HepG2 (cell line): ENCODE measurements at regions not wholly inside any gene's neighbourhood (a gene's known extent, or its start where the extent isn't known, plus 50 kb on each side); places are given as distances from the start of the nearest gene placed in this dataset.

ENCODE experiments used
- ATAC-seq: fragments of 200-7000 bp; cut with Tn5 transposase; 3 replicates; pipeline ENCODE4 v1.9.1; 2020; ENCODE audit warnings: mild to moderate bottlenecking, moderate library complexity
- BruUV-seq: library from RNA; stranded (reverse); fragments of 400-500 nt; replicated peaks from 2 replicates; lab custom pipeline; 2021; lab: Mats Ljungman, UMichigan
- CTCF ChIA-PET: fragments of 300-600 bp; formaldehyde crosslinking; extraction: SDS; loops from one replicate; lab custom pipeline; 2021; ENCODE audit warnings: low total read pairs, inconsistent platforms, low intra/inter-chr PET ratio; lab: Yijun Ruan, JAX
- POLR2A ChIA-PET: fragments of 350-600 bp; sonication (Branson Sonifier 250); formaldehyde crosslinking; loops from one replicate; lab custom pipeline; 2020; ENCODE audit warnings: antibody characterized with exemption, inconsistent platforms; lab: Yijun Ruan, JAX
- DNase-seq: peaks from one replicate; pipeline ENCODE4 v3.0.0-alpha.2; 2015; ENCODE audit warnings: low spot score
- FAIRE-seq: peaks from 3 replicates; lab custom pipeline; 2011; peaks lifted over from hg19 to GRCh38; lab: Jason Lieb, UNC
- H2AFZ ChIP-seq: one replicate; pipeline ENCODE4 v1.6.1; 2011; ENCODE audit warnings: low read length, inconsistent platforms
- H3K27ac ChIP-seq: fragments of 300-600 bp; 3 replicates; pipeline ENCODE4 v1.8.0; 2011; ENCODE audit warnings: mixed run types, mild to moderate bottlenecking, mixed read lengths, low read length, inconsistent platforms; ENCODE audit not compliant: insufficient read depth; ENCODE audit errors: extremely low read length
- H3K27me3 ChIP-seq, 2 experiments: fragments of 200-600 bp in 1 of 2; 2 replicates in 1 of 2; 3 replicates in 1 of 2; pipeline versions ENCODE4 v1.6.0 to v1.8.0; 2011; ENCODE audit warnings: low read length in 2 of 2, mild to moderate bottlenecking in 2 of 2, moderate library complexity in 2 of 2, inconsistent platforms in 1 of 2; ENCODE audit not compliant: insufficient read depth in 2 of 2, control insufficient read depth in 1 of 2
- H3K36me3 ChIP-seq, 2 experiments: fragments of 200-600 bp in 1 of 2; replicated peaks in 1 of 2; 2 replicates in 1 of 2; 3 replicates in 1 of 2; pipeline versions ENCODE4 v1.5.1 to v1.8.0; 2011; ENCODE audit warnings: low read length in 2 of 2, inconsistent platforms in 1 of 2; ENCODE audit not compliant: insufficient read depth in 2 of 2, control insufficient read depth in 1 of 2
- H3K4me1 ChIP-seq: 2 replicates; pipeline ENCODE4 v1.5.1; 2012; ENCODE audit warnings: low read length, inconsistent platforms; ENCODE audit not compliant: insufficient read depth
- H3K4me2 ChIP-seq: 2 replicates; pipeline ENCODE4 v1.6.0; 2011; ENCODE audit warnings: low read depth, low read length, inconsistent platforms
- H3K4me3 ChIP-seq, 3 experiments: fragments of 200-600 bp in 1 of 3; sonication (generic), shearing (Covaris generic) in 1 of 3; replicated peaks in 1 of 3; 2 replicates each; pipeline ENCODE4 v1.5.1; 2011 to 2016; ENCODE audit warnings: low read length in 3 of 3, inconsistent platforms in 2 of 3, low read depth in 2 of 3, mild to moderate bottlenecking in 2 of 3, control low read depth in 1 of 3, mixed read lengths in 1 of 3; ENCODE audit not compliant: insufficient read depth in 1 of 3
- H3K79me2 ChIP-seq: one replicate; pipeline ENCODE4 v1.6.1; 2011; ENCODE audit warnings: low read length, inconsistent platforms; ENCODE audit not compliant: insufficient read depth
- H3K9ac ChIP-seq: 2 replicates; pipeline ENCODE4 v1.6.0; 2011; ENCODE audit warnings: mild to moderate bottlenecking, low read depth, low read length, inconsistent platforms; ENCODE audit not compliant: insufficient read depth
- H3K9me3 ChIP-seq: 2 replicates; pipeline ENCODE4 v1.5.1; 2012; ENCODE audit warnings: mild to moderate bottlenecking, low read length
- H4K20me1 ChIP-seq: 2 replicates; pipeline ENCODE4 v1.6.0; 2011; ENCODE audit warnings: inconsistent platforms, mild to moderate bottlenecking, low read length, moderate library complexity; ENCODE audit not compliant: insufficient read depth
- ARID2 ChIP-seq: sonication (generic); formaldehyde crosslinking; IDR thresholded peaks from 2 replicates; pipeline ENCODE4 v1.8.1; 2022; ENCODE audit warnings: mild to moderate bottlenecking, missing genetic modification reagents, borderline replicate concordance
- ATF7-NPFF ChIP-seq: sonication (generic); formaldehyde crosslinking; IDR thresholded peaks from 2 replicates; pipeline ENCODE4 v1.8.1; 2023; ENCODE audit warnings: mild to moderate bottlenecking, low read depth, missing genetic modification reagents, moderate library complexity
- GMEB1 ChIP-seq: sonication (generic); formaldehyde crosslinking; IDR thresholded peaks from 2 replicates; pipeline ENCODE4 v1.5.1; 2020; ENCODE audit warnings: missing genetic modification reagents, mild to moderate bottlenecking, borderline replicate concordance
- HNRNPLL ChIP-seq: fragments of 200-400 bp; formaldehyde crosslinking; IDR thresholded peaks from 2 replicates; pipeline ENCODE4 v1.6.1; 2017; ENCODE audit warnings: mild to moderate bottlenecking, low read depth, low read length; ENCODE audit not compliant: poor library complexity, severe bottlenecking
- IKZF1 ChIP-seq: fragments of 450-650 bp; IDR thresholded peaks from 2 replicates; pipeline ENCODE4 v1.7.1; 2016
- KDM5B ChIP-seq: sonication (generic); formaldehyde crosslinking; IDR thresholded peaks from 2 replicates; pipeline ENCODE4 v1.4.0; 2020; ENCODE audit warnings: missing genetic modification reagents, mild to moderate bottlenecking, borderline replicate concordance
- KLF13 ChIP-seq: sonication (generic); formaldehyde crosslinking; IDR thresholded peaks from 2 replicates; pipeline ENCODE4 v1.4.0; 2020; ENCODE audit warnings: mild to moderate bottlenecking, missing genetic modification reagents
- MATR3 ChIP-seq: sonication (generic); formaldehyde crosslinking; IDR thresholded peaks from 2 replicates; pipeline ENCODE4 v1.4.0; 2020; ENCODE audit warnings: missing genetic modification reagents
- MTA1 ChIP-seq: sonication (generic); formaldehyde crosslinking; IDR thresholded peaks from 2 replicates; pipeline ENCODE4 v1.4.0; 2020; ENCODE audit warnings: missing genetic modification reagents, mild to moderate bottlenecking, borderline replicate concordance
- NFYC ChIP-seq: IDR thresholded peaks from 2 replicates; pipeline ENCODE4 v1.6.1; 2016; ENCODE audit warnings: missing genetic modification reagents, missing compliant biosample characterization
- PBX3 ChIP-seq: sonication (generic); formaldehyde crosslinking; IDR thresholded peaks from 2 replicates; pipeline ENCODE4 v1.8.1; 2023; ENCODE audit warnings: missing genetic modification reagents, inconsistent platforms, borderline replicate concordance
- RORA ChIP-seq: sonication (generic); formaldehyde crosslinking; IDR thresholded peaks from 2 replicates; pipeline ENCODE4 v1.5.0; 2020; ENCODE audit warnings: mild to moderate bottlenecking, missing genetic modification reagents, moderate library complexity
- TCF7 ChIP-seq: sonication (generic); IDR thresholded peaks from 2 replicates; pipeline ENCODE4 v1.6.1; 2016; ENCODE audit warnings: antibody characterized with exemption, low read depth
- ZBTB21 ChIP-seq: sonication (generic); formaldehyde crosslinking; IDR thresholded peaks from 2 replicates; pipeline ENCODE4 v1.4.0; 2020; ENCODE audit warnings: missing genetic modification reagents
- ZNF225 ChIP-seq: sonication (generic); formaldehyde crosslinking; IDR thresholded peaks from 2 replicates; pipeline ENCODE4 v1.4.0; 2020; ENCODE audit warnings: mild to moderate bottlenecking, missing genetic modification reagents
- ZNF350 ChIP-seq: sonication (generic); formaldehyde crosslinking; IDR thresholded peaks from 2 replicates; pipeline ENCODE4 v1.4.0; 2020; ENCODE audit warnings: mild to moderate bottlenecking, low read depth, missing genetic modification reagents, borderline replicate concordance
- ZNF574 ChIP-seq: sonication (generic); formaldehyde crosslinking; IDR thresholded peaks from 2 replicates; pipeline ENCODE4 v1.4.0; 2020; ENCODE audit warnings: missing genetic modification reagents
- ZNF883 ChIP-seq: sonication (generic); formaldehyde crosslinking; IDR thresholded peaks from 2 replicates; pipeline ENCODE4 v1.5.1; 2020; ENCODE audit warnings: mild to moderate bottlenecking, missing genetic modification reagents; ENCODE audit errors: not compliant biosample characterization
- WGBS: methylation state at CpG from one replicate; pipeline ENCODE4 v1.1.6; 2017; ENCODE audit warnings: low lambda C conversion rate; 5-methylcytosine and 5-hydroxymethylcytosine counted together
- in situ Hi-C: cut with HindIII; loops from 2 replicates; pipeline ENCODE4 v1.10.0; 2017; ENCODE audit warnings: low pct_unique_long_range_greater_than_20kb; ENCODE audit not compliant: extremely low pct_ligation_motif_present
- intact Hi-C: fragments of 100-400 bp; cut with micrococcal nuclease; formaldehyde crosslinking; loops from one replicate; pipeline ENCODE4 v1.10.0; 2022; ENCODE audit not compliant: unreplicated experiment

- no peaks in the 10 kb centered on the region for H3K36me3 ChIP-seq
- ChIA-PET POLR2A (interaction anchor here (1.5 kb wide), 1 partner anchor 24 kb away, joined by 4 read pairs; no protein-coding TSS in a partner anchor), CTCF (no interaction called here)
- ATAC-seq (no peak), FAIRE-seq (no peak), DNase-seq (no peak)
- H4K20me1 ChIP-seq: no peaks in the 10 kb centered on the region
- H3K79me2 ChIP-seq: no peaks in the 10 kb centered on the region
- H2AFZ ChIP-seq: no peak overlapping the region
- H3K4me1 ChIP-seq: peaks cover 23% of the 10 kb centered on the region; the same call in 1 of the 2 replicates
- intact Hi-C loops: no loop called here
- H3K9ac ChIP-seq: no peak overlapping the region
- no peak for TF ChIP-seq MATR3
- no peak for TF ChIP-seq NFYC (CRISPR knock-in tag)
- TF ChIP-seq ZNF574 (CRISPR knock-in tag): no peak
- TF ChIP-seq KDM5B (CRISPR knock-in tag): no peak
- TF ChIP-seq IKZF1: no peak
- no peak for TF ChIP-seq TCF7
- no peak for TF ChIP-seq ATF7-NPFF (CRISPR knock-in tag)
- TF ChIP-seq ZNF225 (CRISPR knock-in tag): no peak
- no peak for TF ChIP-seq HNRNPLL
- no peak for TF ChIP-seq GMEB1 (CRISPR knock-in tag)
- no peak for TF ChIP-seq RORA (CRISPR knock-in tag)
- TF ChIP-seq KLF13 (CRISPR knock-in tag): no peak
- TF ChIP-seq ZNF883 (CRISPR knock-in tag): no peak
- TF ChIP-seq MTA1 (CRISPR knock-in tag): no peak
- TF ChIP-seq ARID2 (CRISPR knock-in tag): no peak
- TF ChIP-seq ZNF350 (CRISPR knock-in tag): no peak
- TF ChIP-seq ZBTB21 (CRISPR knock-in tag): no peak
- no peak for TF ChIP-seq PBX3
- no peak overlapping the region for H3K27ac ChIP-seq
- no peak overlapping the region for H3K4me3 ChIP-seq
- no peaks in the 10 kb centered on the region for H3K9me3 ChIP-seq
- H3K27me3 ChIP-seq: peaks cover 1 to 8% of the 10 kb centered on the region in 2 experiments; a peak in 3 of 5 replicates
- H3K4me2 ChIP-seq: no peak overlapping the region
- no TSS peak for BruUV-seq
- WGBS: 3% methylated on average over 2 of the region's 2 CpGs
- in situ Hi-C loops: no loop called here
Measured at GRCh38 chr1:212218911-212219310, 66.3 kb upstream of the PPP2R5A start.
